Adipocyte (in vitro differentiated cells): ENCODE measurements at regions not wholly inside any gene's neighbourhood (a gene's known extent, or its start where the extent isn't known, plus 50 kb on each side); places are given as distances from the start of the nearest gene placed in this dataset.
"Not testable (repeated sequence)": the region's sequence is repeated elsewhere in the genome, so short reads cannot be mapped to it uniquely, and the experiment has no call there.

Experiments
- DNase-seq: peaks from one replicate; pipeline ENCODE4 v3.0.0-alpha.2; 2015; ENCODE audit warnings: low read depth
- H3K27me3 ChIP-seq: replicated peaks from 2 replicates; pipeline ENCODE4 v1.7.0; 2013; ENCODE audit warnings: mild to moderate bottlenecking, low read length, moderate library complexity; ENCODE audit not compliant: control insufficient read depth, insufficient read depth
- H3K36me3 ChIP-seq: 2 replicates; pipeline ENCODE4 v1.7.0; 2013; ENCODE audit warnings: low read length, mild to moderate bottlenecking, moderate library complexity; ENCODE audit not compliant: control insufficient read depth, insufficient read depth, severe bottlenecking
- H3K4me1 ChIP-seq: 2 replicates; pipeline ENCODE4 v1.7.0; 2013; ENCODE audit warnings: mild to moderate bottlenecking, low read length, moderate library complexity; ENCODE audit not compliant: control insufficient read depth, insufficient read depth
- H3K4me3 ChIP-seq: 2 replicates; pipeline ENCODE4 v1.7.0; 2013; ENCODE audit warnings: mild to moderate bottlenecking, low read length, moderate library complexity
- H3K9ac ChIP-seq: 2 replicates; pipeline ENCODE4 v1.7.0; 2013; ENCODE audit warnings: mild to moderate bottlenecking, low read length, moderate library complexity
- H3K9me3 ChIP-seq: 2 replicates; pipeline ENCODE4 v1.7.0; 2013; ENCODE audit warnings: mild to moderate bottlenecking, low read length, moderate library complexity; ENCODE audit not compliant: control insufficient read depth

GRCh38 chr12:131341608-131342007 lies 369.3 kb upstream of the SFSWAP start:
- not testable (repeated sequence) for H3K27me3 ChIP-seq, H3K9me3 ChIP-seq, H3K9ac ChIP-seq, H3K4me1 ChIP-seq, H3K36me3 ChIP-seq, DNase-seq, H3K4me3 ChIP-seq

GRCh38 chr12:131343436-131343835 lies 367.5 kb upstream of the SFSWAP start:
- H3K27me3 ChIP-seq, DNase-seq, H3K4me3 ChIP-seq, H3K9ac ChIP-seq, H3K9me3 ChIP-seq, H3K4me1 ChIP-seq, H3K36me3 ChIP-seq: not testable (repeated sequence)

- H3K4me3 ChIP-seq, H3K36me3 ChIP-seq, DNase-seq, H3K9me3 ChIP-seq, H3K4me1 ChIP-seq, H3K9ac ChIP-seq: not testable (repeated sequence)
- H3K27me3 ChIP-seq = peaks cover 18% of the 10 kb centered on the region
Observed at GRCh38 chr12:131344715-131345520, 366.0 kb upstream of the SFSWAP start.

GRCh38 chr12:131345521-131346436 lies 365.1 kb upstream of the SFSWAP start:
- Histone ChIP-seq H3K9me3 (no peaks in the 10 kb centered on the region), H3K27me3 (peaks cover 20% of the 10 kb centered on the region), H3K4me1 (no peaks in the 10 kb centered on the region), H3K36me3 (no peaks in the 10 kb centered on the region), H3K9ac (no peak overlapping the region), H3K4me3 (no peak overlapping the region)
- DNase-seq = no peak

GRCh38 chr12:131346555-131347344 lies 364.1 kb upstream of the SFSWAP start:
- H3K36me3 ChIP-seq = no peaks in the 10 kb centered on the region
- H3K27me3 ChIP-seq = peaks cover 20% of the 10 kb centered on the region
- no peaks in the 10 kb centered on the region for H3K4me1 ChIP-seq
- no peak for DNase-seq
- no peak overlapping the region for H3K9ac ChIP-seq
- no peak overlapping the region for H3K4me3 ChIP-seq
- H3K9me3 ChIP-seq = no peaks in the 10 kb centered on the region

GRCh38 chr12:131347345-131347714 lies 363.6 kb upstream of the SFSWAP start:
- Histone ChIP-seq H3K4me3 (no peak overlapping the region), H3K27me3 (peaks cover 20% of the 10 kb centered on the region), H3K36me3 (no peaks in the 10 kb centered on the region), H3K9me3 (no peaks in the 10 kb centered on the region), H3K9ac (no peak overlapping the region), H3K4me1 (no peaks in the 10 kb centered on the region)
- no peak for DNase-seq

GRCh38 chr12:131347732-131348131 lies 363.2 kb upstream of the SFSWAP start:
- no peaks in the 10 kb centered on the region for H3K36me3 ChIP-seq
- no peak for DNase-seq
- H3K4me3 ChIP-seq = no peak overlapping the region

GRCh38 chr12:131348231-131348630 lies 362.7 kb upstream of the SFSWAP start:
- no peak overlapping the region for H3K4me3 ChIP-seq
- no peak overlapping the region for H3K9ac ChIP-seq
- H3K9me3 ChIP-seq = no peaks in the 10 kb centered on the region
- DNase-seq = no peak
- H3K27me3 ChIP-seq = peaks cover 20% of the 10 kb centered on the region
- H3K4me1 ChIP-seq = no peaks in the 10 kb centered on the region
- no peaks in the 10 kb centered on the region for H3K36me3 ChIP-seq

More at GRCh38 chr12:131347732-131348131, 363.2 kb upstream of the SFSWAP start:
- Histone ChIP-seq H3K4me1 (no peaks in the 10 kb centered on the region), H3K27me3 (peaks cover 20% of the 10 kb centered on the region), H3K9ac (no peak overlapping the region), H3K9me3 (no peaks in the 10 kb centered on the region)

- no peak overlapping the region for H3K4me3 ChIP-seq
Observed at GRCh38 chr12:131348646-131349045, 362.2 kb upstream of the SFSWAP start.

GRCh38 chr12:131349397-131350127 lies 361.3 kb upstream of the SFSWAP start:
- no peak for DNase-seq
- Histone ChIP-seq H3K9me3 (peaks cover 2% of the 10 kb centered on the region), H3K27me3 (peaks cover 20% of the 10 kb centered on the region)

More at GRCh38 chr12:131348646-131349045, 362.2 kb upstream of the SFSWAP start:
- Histone ChIP-seq H3K36me3 (no peaks in the 10 kb centered on the region), H3K4me1 (no peaks in the 10 kb centered on the region), H3K9me3 (no peaks in the 10 kb centered on the region), H3K9ac (no peak overlapping the region), H3K27me3 (peaks cover 20% of the 10 kb centered on the region)
- DNase-seq = no peak

More at GRCh38 chr12:131349397-131350127, 361.3 kb upstream of the SFSWAP start:
- H3K9ac ChIP-seq = no peak overlapping the region
- no peaks in the 10 kb centered on the region for H3K4me1 ChIP-seq
- no peak overlapping the region for H3K4me3 ChIP-seq
- no peaks in the 10 kb centered on the region for H3K36me3 ChIP-seq
